Smooth muscle cell (in vitro differentiated cells): ENCODE measurements at regions not wholly inside any gene's neighbourhood (a gene's known extent, or its start where the extent isn't known, plus 50 kb on each side); places are given as distances from the start of the nearest gene placed in this dataset.

Experiments
- DNase-seq: peaks from one replicate; lab custom pipeline; 2025; ENCODE audit not compliant: unreplicated experiment; lab: John Stamatoyannopoulos, UW
- H2AFZ ChIP-seq: fragments of 200-600 bp; sonication (generic); 2 replicates; pipeline ENCODE4 v1.6.0; 2016; ENCODE audit warnings: antibody characterized with exemption, low read depth, mild to moderate bottlenecking
- H3F3A ChIP-seq: fragments of 200-600 bp; sonication (generic); 2 replicates; pipeline ENCODE4 v1.6.0; 2017; ENCODE audit warnings: antibody characterized with exemption, low read depth
- H3K27ac ChIP-seq: fragments of 200-600 bp; sonication (generic); 2 replicates; pipeline ENCODE4 v1.5.1; 2016; ENCODE audit warnings: low read depth, mild to moderate bottlenecking
- H3K27me3 ChIP-seq: fragments of 200-600 bp; sonication (generic); 2 replicates; pipeline ENCODE4 v1.6.1; 2016; ENCODE audit warnings: low read depth, mild to moderate bottlenecking
- H3K36me3 ChIP-seq: fragments of 200-600 bp; sonication (generic); 2 replicates; pipeline ENCODE4 v1.5.1; 2016; ENCODE audit warnings: low read depth
- H3K4me1 ChIP-seq: fragments of 200-600 bp; sonication (generic); 2 replicates; pipeline ENCODE4 v1.5.1; 2016; ENCODE audit warnings: low read depth
- H3K4me2 ChIP-seq: fragments of 200-600 bp; sonication (generic); 2 replicates; pipeline ENCODE4 v1.6.0; 2016; ENCODE audit warnings: mild to moderate bottlenecking
- H3K4me3 ChIP-seq: fragments of 200-600 bp; sonication (generic); 2 replicates; pipeline ENCODE4 v1.5.1; 2016; ENCODE audit warnings: mild to moderate bottlenecking
- H3K79me2 ChIP-seq: fragments of 200-600 bp; sonication (generic); 2 replicates; pipeline ENCODE4 v1.6.0; 2016; ENCODE audit warnings: low read depth, mild to moderate bottlenecking
- H3K9ac ChIP-seq: fragments of 200-600 bp; sonication (generic); 2 replicates; pipeline ENCODE4 v1.6.0; 2016; ENCODE audit warnings: low read depth
- H3K9me3 ChIP-seq: fragments of 200-600 bp; sonication (generic); replicated peaks from 2 replicates; pipeline ENCODE4 v1.5.1; 2016; ENCODE audit warnings: low read depth
- H4K20me1 ChIP-seq: fragments of 200-600 bp; sonication (generic); 2 replicates; pipeline ENCODE4 v1.6.0; 2016; ENCODE audit warnings: low read depth
- CTCF ChIP-seq: fragments of 200-600 bp; sonication (generic); IDR thresholded peaks from 2 replicates; pipeline ENCODE4 v1.5.1; 2017; ENCODE audit warnings: borderline replicate concordance, mild to moderate bottlenecking, antibody characterized with exemption; ENCODE audit not compliant: insufficient read depth, poor library complexity, severe bottlenecking
- WGBS: methylation state at CpG from one replicate; pipeline ENCODE4 v1.1.7; 2016; ENCODE audit warnings: low lambda C conversion rate; 5-methylcytosine and 5-hydroxymethylcytosine counted together

DNA sequence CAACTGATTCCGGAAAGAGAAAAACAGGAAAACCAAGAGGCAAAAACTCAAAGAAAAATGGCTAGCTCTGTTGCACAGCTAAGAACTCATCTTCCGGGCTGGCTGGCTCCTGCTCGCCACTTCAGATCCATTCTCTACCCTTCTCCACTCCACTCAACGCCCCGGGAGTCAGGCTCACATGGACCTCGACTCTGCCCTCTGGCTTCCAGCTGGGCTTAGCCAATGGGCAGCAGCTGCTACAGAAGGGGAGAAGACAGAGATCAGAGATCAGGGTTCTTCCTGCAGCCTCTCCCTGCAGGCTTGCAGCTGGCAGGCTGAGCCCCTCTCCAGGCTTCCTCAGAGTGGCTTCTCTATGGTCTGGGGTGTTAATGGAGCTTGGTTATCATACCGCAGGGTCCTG, 187.5 kb downstream of the MED10 start:
- TF ChIP-seq CTCF, result no peak
- H3K36me3 ChIP-seq, result no peaks in the 10 kb centered on the region
- no peak for DNase-seq
- no peaks in the 10 kb centered on the region for H3K9me3 ChIP-seq
- no peaks in the 10 kb centered on the region for H3K79me2 ChIP-seq
- H4K20me1 ChIP-seq, result no peaks in the 10 kb centered on the region
- no peak overlapping the region for H3K4me3 ChIP-seq
- 90% methylated on average over 7 of the region's 7 CpGs for WGBS
- H3K4me2 ChIP-seq, result no peak overlapping the region
- H3K27me3 ChIP-seq, result no peaks in the 10 kb centered on the region
- no peaks in the 10 kb centered on the region for H3K4me1 ChIP-seq
- no peak overlapping the region for H2AFZ ChIP-seq
- H3K27ac ChIP-seq, result no peak overlapping the region
- no peaks in the 10 kb centered on the region for H3F3A ChIP-seq
- H3K9ac ChIP-seq, result no peak overlapping the region

GRCh38 chr5:6188976-6189375, 189.4 kb downstream of the MED10 start:
- Histone ChIP-seq H2AFZ (no peak overlapping the region), H4K20me1 (no peaks in the 10 kb centered on the region), H3K79me2 (no peaks in the 10 kb centered on the region), H3K4me3 (no peak overlapping the region), H3K36me3 (no peaks in the 10 kb centered on the region), H3K27me3 (no peaks in the 10 kb centered on the region), H3K4me1 (no peaks in the 10 kb centered on the region), H3K9me3 (no peaks in the 10 kb centered on the region), H3K9ac (no peak overlapping the region), H3K4me2 (no peak overlapping the region), H3K27ac (no peak overlapping the region), H3F3A (no peaks in the 10 kb centered on the region)
- 90% methylated on average over 8 of the region's 8 CpGs for WGBS
- DNase-seq, result no peak
- no peak for TF ChIP-seq CTCF

DNA sequence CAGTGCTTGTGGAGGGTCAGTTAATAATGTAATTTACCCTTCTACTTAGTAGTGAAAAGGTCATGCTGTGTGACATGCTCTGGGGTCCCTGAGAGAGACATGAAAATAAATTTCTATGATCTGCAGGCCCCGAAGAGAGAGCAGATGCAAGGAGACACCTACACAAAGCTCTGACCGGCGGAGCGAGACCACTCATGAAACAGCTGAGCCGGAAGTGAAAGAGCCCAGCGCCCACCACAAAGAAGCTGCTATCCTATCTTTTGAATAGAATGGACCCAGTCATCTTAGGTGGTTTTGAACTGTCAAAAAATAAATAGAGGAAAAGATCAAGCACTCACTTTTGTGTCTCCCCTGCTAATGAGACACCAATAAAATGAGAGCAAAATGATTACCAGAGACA, 190.0 kb downstream of the MED10 start:
- Histone ChIP-seq H3K36me3 (no peaks in the 10 kb centered on the region), H3K4me1 (no peaks in the 10 kb centered on the region), H3K9me3 (no peaks in the 10 kb centered on the region), H3K79me2 (no peaks in the 10 kb centered on the region), H3F3A (no peaks in the 10 kb centered on the region), H3K4me3 (no peak overlapping the region), H3K9ac (no peak overlapping the region), H3K4me2 (no peak overlapping the region), H4K20me1 (no peaks in the 10 kb centered on the region), H3K27me3 (no peaks in the 10 kb centered on the region), H2AFZ (no peak overlapping the region), H3K27ac (no peak overlapping the region)
- no peak for DNase-seq
- no peak for TF ChIP-seq CTCF
- 95% methylated on average over 6 of the region's 6 CpGs for WGBS

DNA sequence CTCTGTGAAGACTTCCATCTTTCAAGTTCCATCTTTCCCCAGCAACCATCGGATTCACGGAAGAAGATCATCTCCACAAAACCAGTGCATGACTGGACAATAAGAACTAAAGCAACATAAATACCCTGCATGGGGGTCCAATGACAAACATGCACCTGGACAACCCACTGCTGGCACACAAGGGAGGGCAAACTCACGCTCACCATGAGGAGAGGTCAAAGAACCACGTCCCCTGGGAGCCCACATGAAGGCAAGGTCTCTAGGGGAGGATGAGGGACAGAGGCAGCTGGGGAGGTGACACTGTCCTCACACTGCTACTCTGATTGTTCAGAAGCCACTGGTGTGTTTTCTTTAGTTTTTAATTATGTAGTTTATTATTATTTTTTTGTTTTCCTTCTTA, 190.8 kb downstream of the MED10 start:
- Histone ChIP-seq H4K20me1 (no peaks in the 10 kb centered on the region), H3K4me3 (no peak overlapping the region), H3K9ac (no peak overlapping the region), H3K36me3 (no peaks in the 10 kb centered on the region), H3K79me2 (no peaks in the 10 kb centered on the region), H3K4me2 (no peak overlapping the region), H3K9me3 (no peaks in the 10 kb centered on the region), H3K27ac (no peak overlapping the region), H3K4me1 (no peaks in the 10 kb centered on the region), H3K27me3 (no peaks in the 10 kb centered on the region), H2AFZ (no peak overlapping the region), H3F3A (no peaks in the 10 kb centered on the region)
- no peak for TF ChIP-seq CTCF
- DNase-seq, result no peak
- 76% methylated on average over 4 of the region's 4 CpGs for WGBS
